GM12892 (cell line): ENCODE measurements at regions not wholly inside any gene's neighbourhood (a gene's known extent, or its start where the extent isn't known, plus 50 kb on each side); places are given as distances from the start of the nearest gene placed in this dataset.

Source experiments
- DNase-seq: peaks from one replicate; pipeline ENCODE4 v3.0.0; 2011; ENCODE audit not compliant: insufficient read length
- FAIRE-seq: peaks from 2 replicates; lab custom pipeline; 2011; peaks lifted over from hg19 to GRCh38; lab: Jason Lieb, UNC
- POLR2A ChIP-seq: IDR thresholded peaks from 2 replicates; pipeline ENCODE4 v1.6.1; 2011; ENCODE audit warnings: low read depth, low read length, control low read depth
- POLR2AphosphoS5 ChIP-seq: IDR thresholded peaks from 2 replicates; pipeline ENCODE4 v1.6.1; 2011; ENCODE audit warnings: low read depth, low read length, control low read depth
- TAF1 ChIP-seq: IDR thresholded peaks from 2 replicates; pipeline ENCODE4 v1.6.1; 2011; ENCODE audit warnings: low read depth, mild to moderate bottlenecking, control low read depth, low read length, borderline replicate concordance

DNA sequence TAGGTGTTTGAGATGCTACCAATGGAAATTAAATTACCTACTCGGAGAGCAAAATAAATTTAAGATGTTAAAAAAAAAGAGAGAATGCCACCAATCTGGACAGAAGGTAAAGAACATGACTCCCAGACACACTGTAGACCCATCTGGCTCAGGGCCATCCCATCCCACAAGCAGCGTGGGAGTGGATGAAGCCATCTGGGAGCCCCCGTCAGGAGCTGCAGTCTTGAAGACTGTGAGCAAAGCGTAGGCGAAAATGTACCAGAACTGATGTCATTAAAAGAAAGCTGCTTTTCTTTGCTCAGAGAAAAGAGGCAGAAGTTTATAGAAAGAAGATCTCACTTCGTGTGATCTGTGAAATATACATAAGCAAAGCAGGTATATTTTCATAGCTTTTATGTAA, 815.7 kb downstream of the QKI start:
- TF ChIP-seq POLR2AphosphoS5 (no peak), POLR2A (no peak), TAF1 (no peak)
- DNase-seq (no peak), FAIRE-seq (no peak)

DNA sequence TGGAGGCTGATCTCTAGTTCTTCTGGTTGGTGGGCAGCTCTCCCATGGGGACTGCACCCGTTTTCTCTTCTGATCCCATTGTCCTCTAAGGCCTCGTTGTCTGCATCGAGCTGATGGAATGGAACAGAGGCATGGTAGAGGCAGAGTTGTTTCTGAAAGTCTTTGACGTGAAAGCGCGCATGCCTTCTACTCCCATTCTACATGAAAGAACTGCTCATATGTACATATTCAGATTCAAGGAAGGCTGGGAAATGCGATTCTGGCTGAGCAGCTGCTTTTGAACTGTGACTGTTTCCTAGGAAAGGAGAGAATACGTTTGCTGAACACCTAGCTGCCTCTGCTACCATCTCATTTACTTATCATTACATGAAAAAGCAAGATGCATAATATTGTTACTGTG, 815.2 kb downstream of the QKI start:
- TF ChIP-seq POLR2AphosphoS5 (no peak), POLR2A (no peak), TAF1 (no peak)
- DNase-seq (no peak), FAIRE-seq (no peak)

DNA sequence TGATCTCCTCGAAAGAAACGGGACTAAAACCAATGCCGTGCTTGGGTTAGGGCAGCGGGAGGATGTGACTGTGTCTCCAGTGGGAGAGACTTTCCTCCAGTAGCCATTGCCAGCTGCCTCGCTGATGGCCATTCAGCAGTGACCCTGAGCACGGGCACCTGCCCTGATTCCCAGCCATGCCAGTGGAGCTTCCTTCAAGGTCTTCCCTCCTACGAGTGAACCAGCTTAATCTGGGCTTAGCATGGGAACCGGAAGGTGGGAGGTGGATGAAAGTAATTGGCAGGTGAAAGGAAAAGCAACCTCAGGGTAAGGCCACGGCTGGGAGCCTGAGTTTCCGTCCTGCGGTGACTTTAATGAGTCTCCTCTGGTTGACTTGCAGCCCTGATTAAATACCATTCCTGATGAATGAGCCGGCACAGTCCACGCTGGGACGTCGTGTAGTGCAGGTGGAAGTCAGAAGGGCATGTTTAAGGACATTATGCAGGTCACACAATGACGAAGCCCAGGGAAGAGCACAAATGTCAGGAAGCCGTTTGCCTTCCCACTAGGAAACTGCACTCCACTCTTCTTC, 813.5 kb downstream of the QKI start:
- DNase-seq (no peak), FAIRE-seq (no peak)
- no peak for TF ChIP-seq POLR2AphosphoS5
- TF ChIP-seq TAF1 = no peak
- no peak for TF ChIP-seq POLR2A

DNA sequence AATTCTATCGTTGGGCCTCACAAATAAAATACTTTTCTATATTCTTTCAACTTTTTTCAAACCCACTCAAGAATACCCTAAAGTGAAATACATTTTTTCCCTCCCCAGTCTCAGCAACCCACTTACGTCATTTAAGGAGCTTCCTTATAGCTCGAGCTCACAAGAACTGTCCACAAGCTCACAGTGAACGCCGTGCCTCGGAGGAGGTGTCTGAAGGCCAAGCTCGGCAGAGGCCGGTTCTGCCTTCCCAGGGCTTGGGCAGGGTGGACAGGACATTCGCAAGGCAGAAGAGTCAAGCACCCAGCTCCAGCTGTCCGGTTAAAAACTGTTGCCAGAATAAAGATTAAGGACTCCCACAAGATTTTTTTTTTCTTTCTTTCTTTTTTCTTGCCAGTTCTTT, 802.3 kb downstream of the QKI start:
- no peak for FAIRE-seq
- no peak for DNase-seq
- TF ChIP-seq POLR2AphosphoS5 (no peak), POLR2A (no peak), TAF1 (no peak)

DNA sequence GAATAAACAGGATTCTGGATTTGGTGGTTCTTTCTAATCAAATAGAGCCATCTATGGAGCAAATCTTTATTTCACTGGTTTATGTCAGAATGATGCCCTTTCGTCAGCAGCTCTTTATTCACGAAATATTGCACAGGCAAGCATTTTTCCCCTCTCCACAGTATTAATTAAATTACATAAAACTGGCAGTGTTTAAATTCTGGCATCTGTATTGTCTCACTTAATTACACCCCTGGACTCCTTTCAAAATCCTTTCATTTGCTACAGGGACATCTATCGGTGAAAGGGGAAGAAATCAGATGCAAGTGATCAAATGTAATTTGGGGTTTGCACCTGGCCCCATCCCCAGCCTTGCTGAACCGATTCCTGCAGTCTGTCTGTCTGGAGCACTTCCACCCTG, 801.9 kb downstream of the QKI start:
- TF ChIP-seq TAF1 = no peak
- TF ChIP-seq POLR2AphosphoS5 = no peak
- TF ChIP-seq POLR2A = no peak
- DNase-seq (no peak), FAIRE-seq (no peak)

DNA sequence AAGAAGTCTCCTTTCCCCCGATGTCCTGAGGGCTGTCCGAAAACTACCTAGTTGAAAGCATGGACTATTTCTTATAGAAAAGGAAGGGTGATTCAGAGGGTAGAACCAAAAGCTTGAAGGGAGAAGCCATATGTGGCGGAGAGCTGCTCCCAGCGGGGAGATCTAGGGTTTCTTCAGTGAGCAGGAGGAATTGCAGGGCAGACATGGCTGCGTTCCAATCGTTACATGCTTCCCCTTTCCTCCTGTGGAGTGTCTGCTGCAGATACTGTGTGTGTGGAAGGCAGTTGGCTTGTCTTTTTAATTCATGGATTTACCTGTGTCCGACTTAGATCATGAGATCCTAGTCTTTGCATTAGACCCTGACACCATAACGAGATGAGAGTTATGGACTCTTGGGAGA, 799.5 kb downstream of the QKI start:
- no peak for FAIRE-seq
- TF ChIP-seq POLR2AphosphoS5 (no peak), POLR2A (no peak), TAF1 (no peak)

GRCh38 chr6:164211254-164211653, 796.7 kb downstream of the QKI start:
- TF ChIP-seq POLR2A (no peak), POLR2AphosphoS5 (no peak), TAF1 (no peak)
- FAIRE-seq = no peak
- no peak for DNase-seq

More for the DNA sequence above, 799.5 kb downstream of the QKI start:
- DNase-seq = no peak

- TF ChIP-seq POLR2AphosphoS5 (no peak), TAF1 (no peak), POLR2A (no peak)
- no peak for FAIRE-seq
- no peak for DNase-seq
These were observed 796.3 kb downstream of the QKI start for GRCh38 chr6:164210783-164211182.

GRCh38 chr6:164210323-164210722, 795.8 kb downstream of the QKI start:
- no peak for TF ChIP-seq TAF1
- TF ChIP-seq POLR2A = no peak
- TF ChIP-seq POLR2AphosphoS5 = no peak
- no peak for FAIRE-seq
- DNase-seq = no peak

DNA sequence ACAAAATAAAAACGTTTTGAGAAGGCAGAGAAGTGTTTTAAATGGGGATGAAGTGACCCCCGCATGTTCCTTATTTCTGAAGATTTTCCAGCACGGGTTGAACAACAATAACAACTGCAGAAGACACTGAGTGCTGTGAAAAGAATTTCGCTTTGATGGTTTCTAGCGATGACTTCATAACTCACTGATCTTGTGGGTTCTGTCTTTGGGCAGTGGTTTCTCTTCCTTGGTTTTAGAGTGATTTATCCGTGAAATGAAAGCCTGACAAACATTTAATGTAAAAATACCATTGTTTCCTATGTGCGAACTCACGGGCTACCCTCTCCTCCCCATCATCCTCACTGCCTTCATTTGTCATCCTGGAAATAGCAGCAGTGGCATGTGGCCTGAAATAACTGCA, 793.9 kb downstream of the QKI start:
- DNase-seq (no peak), FAIRE-seq (no peak)
- no peak for TF ChIP-seq POLR2AphosphoS5
- TF ChIP-seq TAF1 = no peak
- no peak for TF ChIP-seq POLR2A

GRCh38 chr6:164206807-164207423, 792.4 kb downstream of the QKI start:
- TF ChIP-seq POLR2AphosphoS5 (no peak), TAF1 (no peak), POLR2A (no peak)
- FAIRE-seq (no peak), DNase-seq (no peak)

DNA sequence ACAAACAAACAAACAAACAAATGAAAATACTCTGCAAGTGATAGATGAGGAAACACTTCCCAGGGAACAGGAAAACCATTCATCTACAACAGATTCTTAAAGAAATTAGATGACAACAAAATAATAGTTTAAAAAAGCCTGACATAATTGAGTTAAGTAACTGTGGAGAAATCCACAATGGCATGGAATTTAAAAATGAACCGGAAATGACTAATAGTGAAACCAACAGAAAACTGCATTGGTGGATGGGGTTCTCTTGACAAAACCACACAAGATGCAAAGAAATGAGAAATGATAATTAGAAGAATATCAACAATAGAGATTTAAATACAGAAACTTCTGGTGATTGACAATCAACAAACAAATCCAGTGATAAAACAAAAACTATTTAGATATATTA, 785.6 kb downstream of the QKI start:
- FAIRE-seq (no peak), DNase-seq (no peak)
- TF ChIP-seq POLR2A (no peak), POLR2AphosphoS5 (no peak), TAF1 (no peak)
